Putamen (tissue), 1 donor: ENCODE measurements at regions not wholly inside any gene's neighbourhood (a gene's known extent, or its start where the extent isn't known, plus 50 kb on each side); places are given as distances from the start of the nearest gene placed in this dataset.

Experiments
- DNase-seq: peaks from one replicate; pipeline ENCODE4 v3.0.0-alpha.2; 2016; ENCODE audit warnings: low spot score

DNA sequence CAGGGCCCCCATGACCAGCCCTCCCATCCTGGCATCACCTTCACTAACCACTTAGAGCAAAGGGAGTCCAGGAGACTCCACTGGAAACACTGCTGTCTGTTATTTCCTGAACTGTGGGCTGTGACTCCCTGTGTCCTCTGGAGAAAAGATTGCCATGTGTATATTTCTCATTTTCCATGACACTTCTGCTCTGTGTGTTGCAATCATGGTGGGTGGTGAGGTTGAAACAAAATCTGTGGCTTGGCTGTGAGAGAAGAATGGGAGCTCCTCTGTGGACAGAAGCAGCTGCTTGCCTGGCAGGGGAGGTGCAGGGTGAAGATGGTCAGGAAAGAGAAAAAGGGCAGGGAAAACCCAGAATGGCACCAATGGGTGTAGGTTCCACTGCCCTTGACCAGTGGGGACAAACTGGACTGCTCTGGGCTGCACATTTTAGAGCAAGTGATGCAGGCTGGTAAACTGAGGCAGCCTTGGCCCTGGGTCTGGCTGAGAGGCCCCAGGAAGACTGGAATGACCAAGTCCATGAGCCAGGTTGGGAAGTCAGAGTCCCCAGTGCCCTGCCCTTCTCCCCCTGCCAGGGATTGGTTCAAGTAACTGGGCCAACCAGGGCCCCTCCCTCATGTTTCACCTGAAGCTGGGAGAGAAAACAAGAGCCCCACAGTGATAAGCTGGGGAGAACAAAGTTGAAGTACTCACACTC is 314.3 kb downstream of the C16orf95 start:
- DNase-seq = no peak

DNA sequence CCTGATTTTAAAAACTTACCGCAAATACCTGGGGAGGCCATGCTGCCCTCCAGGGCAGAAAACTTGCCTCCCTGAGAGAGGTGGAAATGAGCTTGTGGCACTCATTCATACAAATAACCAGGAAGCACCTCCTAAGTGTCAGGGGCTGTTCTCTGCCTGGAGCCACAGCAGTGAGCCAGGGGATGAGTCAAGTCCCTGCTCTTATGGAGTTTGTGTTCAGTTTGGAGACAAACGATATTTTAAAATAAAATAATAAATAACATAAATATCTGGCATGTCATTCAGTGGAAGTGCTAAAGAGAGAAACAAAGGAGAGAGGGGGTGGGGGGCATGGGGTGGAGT is 313.8 kb downstream of the C16orf95 start:
- no peak for DNase-seq

DNA sequence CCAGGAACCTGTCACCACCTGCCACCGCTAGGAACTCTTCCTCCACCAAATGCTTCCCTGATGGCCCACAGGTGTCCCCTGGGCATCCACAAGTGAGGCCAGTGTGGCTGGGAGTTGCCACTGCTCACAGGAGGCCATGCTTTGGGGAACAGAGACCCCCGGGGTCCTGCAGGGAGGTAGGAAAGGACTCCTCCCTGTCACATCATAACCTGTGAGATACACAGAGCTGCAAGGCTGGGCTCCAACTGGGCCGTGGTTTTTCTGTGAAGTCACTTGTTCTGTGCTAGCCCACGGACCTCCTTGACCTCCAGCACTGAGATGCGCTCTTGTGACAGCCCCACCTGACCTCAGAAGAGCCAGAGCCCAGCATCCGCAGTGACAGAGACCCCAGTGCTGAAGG is 311.2 kb downstream of the C16orf95 start:
- DNase-seq = no peak

DNA sequence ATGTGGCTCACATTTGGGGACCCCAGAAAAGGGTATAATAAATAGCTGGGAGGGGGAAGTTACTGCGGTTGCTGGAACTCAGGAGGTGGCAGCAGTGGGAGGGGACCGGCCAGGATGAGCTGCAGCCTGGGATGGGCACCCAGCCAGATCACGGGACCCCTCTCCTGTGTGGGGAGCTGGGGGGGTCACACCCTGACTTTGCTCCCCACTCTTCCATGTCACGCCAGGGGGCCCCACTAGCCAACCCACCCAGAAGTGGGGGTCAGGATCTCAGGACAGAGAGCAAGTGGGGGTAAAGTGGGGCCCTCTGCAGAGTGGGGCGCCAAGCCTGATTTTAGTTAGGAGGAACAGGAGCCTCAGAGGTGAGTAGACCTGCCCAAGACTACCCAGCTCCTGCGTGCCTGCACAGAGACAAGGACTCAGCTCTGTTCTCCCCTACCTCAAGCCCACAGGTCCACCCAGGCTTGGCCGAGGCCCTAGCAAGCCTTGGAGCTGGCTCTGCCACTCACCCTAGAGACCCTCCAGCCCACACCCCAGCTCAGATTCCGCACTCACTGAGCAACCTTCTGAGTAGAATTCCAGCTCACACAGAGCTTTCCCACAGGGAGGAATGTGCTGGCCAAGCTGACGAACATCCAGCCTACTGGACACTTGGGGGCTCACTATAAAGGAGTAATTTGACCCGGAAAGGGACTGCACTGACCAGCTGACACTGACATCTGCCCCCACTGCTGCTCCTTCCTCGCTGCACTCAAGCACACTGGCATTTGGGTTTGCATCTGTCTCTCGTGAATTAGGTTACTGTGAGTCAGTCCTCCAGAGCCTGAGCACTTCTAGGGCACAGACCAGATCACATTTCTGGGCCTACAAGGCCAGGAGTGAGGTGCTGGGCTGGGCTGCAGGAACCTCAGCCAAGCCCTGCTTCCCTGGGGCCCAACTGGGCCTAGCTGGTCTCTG is 310.1 kb downstream of the C16orf95 start:
- no peak for DNase-seq

DNA sequence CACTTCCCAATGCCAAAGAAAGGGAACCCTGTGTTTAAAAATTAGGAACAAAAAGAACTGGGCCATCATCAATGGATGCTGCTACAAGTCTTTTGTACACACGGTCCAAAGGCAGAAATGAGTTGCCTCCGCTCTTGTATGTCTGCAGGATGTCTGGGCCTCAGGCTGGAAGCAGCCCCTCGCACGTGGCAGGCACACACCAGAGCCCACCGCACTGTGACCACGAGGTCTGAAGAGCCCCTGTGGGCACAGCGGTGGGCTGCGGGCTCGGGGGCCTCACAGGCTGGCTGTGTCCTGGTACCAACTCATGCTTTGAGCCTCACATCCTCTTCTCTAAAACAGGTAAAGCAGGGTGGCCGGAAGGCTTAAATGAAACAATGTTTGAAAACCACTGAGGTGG is 309.3 kb downstream of the C16orf95 start:
- no peak for DNase-seq

DNA sequence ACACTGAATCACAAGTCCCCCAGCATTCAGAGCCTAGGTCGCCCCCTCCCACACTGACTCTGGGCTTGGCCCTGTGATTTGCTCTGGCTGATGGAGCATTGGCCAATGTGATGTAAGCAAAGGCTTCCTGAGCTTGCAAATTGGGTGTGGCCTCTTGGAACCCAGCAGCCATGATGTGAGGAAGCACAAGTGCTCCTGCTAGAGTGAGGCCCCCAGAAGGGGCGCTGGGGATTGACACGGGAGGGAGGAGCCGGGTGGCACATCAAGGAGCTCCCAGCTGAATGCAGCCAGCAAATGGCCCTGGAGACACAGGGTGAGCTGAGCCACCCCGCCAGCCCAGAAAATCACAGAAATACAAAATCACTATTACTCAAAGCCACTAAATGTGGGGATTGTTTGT is 308.5 kb downstream of the C16orf95 start:
- DNase-seq = no peak

DNA sequence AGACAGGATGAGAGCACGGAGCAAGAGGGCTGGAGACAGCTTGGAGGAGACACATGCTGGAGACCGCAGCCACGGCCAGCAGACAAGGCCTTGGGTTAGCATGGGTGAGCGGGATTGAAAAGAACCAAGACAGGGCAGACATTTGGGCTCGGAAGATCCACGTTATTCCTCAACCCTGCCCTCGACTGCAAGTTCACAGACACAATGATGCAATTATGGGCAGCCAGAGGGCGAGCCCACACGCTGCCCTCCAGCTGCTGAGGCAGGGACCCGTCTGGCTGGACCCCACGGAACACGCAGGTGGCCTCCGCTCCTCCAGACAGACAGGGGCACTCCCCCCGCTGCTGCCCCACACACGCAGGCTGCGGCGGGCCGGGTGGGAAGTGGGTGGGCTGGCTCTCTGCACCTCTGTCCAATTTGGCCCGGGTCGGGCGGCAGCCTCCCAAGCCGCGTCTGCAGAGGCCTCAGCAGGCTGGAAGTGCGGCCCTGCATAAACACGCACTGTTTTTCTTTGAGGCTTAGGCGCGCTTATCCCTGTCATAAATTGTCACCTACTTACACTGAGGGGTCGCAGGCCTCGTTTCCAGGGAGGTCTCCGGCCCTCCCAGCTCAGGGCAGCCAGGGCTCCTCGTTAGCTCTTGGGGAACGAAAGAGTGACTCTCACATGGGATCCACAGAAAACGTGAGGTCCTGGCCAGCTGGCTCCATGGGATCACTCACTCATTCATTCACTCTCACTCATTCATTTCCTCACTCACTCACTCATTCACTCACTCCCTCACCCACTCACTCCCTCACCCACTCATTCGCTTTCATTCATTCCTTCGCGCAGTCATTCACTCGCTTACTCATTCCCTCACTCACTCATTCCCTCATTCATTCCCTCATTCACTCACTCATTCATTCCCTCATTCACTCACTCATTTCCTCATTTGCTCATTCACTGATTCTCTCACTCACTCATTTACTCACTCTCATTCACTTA is 303.9 kb downstream of the C16orf95 start:
- no peak for DNase-seq

DNA sequence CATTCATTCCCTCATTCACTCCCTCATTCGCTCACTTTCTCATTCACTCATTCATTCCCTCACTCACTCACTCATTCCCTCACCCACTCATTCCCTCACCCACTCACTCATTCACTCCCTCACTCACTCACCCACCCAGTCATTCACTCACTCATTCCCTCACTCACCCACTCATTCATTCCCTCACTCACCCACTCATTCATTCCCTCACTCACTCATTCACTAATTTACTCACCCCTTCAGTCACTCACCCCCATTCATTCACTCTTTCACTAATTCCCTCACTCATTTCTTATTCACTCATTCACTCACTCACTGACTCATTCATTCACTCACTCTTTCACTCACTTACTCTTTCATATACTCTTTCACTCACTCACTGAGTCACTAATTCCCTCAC is 303.1 kb downstream of the C16orf95 start:
- DNase-seq = no peak

DNA sequence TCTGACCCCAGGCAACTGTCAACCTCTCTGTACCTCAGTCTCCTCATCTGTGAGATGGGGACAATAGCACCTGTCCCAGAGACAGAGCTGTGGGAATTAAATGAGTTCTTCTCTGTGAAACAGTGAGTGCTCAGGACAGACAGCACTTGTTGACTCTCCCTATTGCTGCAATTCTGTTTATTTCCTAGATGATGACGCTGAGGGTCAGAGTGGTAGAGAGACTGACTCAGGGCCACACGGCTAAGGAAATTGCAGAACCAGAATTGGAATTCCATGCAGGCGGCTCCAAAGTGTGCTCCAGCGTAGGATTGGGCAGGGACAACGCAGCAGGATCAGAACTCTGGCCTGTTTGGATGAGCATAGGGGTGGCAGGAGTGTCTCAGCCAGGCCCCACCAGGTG is 302.2 kb downstream of the C16orf95 start:
- DNase-seq = no peak

DNA sequence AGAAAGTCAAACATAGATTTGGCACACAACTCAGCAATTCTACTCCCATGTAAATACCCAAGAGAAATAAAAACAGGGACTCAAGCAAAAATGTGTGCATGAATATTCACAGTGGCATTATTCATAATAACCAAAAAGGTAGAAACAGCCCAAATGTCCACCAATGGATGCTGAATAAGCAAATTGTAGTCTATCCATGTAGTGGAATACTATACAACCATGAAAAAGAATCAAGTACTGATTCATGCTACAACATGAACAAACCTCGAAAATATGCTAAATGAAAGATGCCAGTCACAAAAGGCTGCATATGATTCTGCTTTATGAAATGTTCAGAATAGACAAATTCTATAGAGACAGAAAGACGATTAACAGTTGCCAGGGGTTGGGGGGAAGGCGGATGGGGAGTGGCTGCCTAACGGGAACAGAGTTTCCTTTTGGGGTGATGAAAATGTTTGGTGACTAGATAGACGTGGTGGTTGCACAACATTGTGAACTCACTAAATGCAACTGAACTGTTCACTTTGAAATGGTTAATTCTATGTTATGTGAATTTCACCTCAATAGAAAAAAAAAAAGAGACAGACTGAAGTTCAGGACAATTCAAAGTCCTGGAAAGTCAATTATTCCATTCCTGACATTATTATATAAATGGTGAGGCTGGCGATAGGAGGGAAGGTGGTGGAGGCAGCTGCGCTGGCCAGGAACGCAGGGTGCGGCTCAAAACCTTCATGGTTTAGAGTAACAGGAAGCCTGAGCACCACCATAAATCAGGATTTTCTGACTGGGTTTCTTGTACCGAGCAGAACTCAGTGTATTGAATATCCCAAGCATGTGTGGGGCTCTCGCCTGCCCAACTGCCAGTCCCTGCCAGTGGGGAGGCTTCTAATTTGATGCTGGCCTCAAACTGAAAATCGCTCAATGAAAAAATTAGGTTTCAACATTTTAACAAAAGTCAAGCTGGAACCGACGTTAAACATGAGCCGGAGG is 300.9 kb downstream of the C16orf95 start:
- DNase-seq = no peak

DNA sequence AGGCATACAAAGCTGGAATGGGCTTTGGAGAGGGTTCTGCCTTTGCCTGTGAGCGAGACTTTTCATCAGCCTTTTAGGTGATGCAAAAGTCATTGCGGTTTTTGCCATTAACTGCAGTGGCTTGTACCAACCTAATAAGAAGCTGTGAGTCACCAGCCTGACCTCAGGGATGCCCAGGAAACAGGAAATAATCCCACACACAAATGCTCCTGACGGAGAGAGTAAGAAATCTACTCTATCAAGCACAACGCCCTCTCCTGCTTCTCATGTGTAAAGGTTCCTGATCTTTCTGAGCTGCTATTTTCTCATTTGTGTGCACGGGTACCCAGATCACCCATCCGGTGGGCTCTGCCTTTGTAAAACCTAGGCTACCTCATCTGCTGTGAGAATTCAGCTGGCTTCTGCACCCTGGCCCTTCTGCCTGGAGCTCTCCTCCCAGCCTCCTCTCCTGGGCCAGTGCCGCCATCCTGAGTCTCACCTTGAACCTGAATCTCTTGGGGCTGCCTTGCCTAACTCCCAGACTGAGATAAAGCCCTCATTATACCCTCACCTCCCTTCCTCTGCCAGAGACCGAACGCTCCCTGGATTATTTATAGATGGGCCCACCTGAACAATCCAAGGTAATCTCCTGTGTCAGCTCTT is 299.7 kb downstream of the C16orf95 start:
- no peak for DNase-seq

DNA sequence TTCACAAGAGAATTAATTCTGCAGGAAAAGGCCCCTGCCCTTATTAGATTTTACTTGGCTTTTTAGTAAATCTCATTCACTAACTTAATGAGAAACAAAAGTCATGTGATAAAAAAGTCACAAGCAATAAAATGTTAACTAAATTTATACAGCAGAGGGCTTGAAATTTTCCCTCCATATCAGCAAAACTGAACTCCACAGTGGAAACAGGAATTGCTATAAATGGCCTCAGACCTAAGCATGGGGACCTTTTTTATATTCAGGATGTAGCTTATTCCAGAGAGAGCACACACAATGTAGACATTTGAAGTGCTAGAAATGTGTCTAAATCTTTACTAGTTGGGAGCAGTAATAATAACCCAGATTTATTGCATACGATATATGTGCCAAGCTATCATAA is 291.5 kb downstream of the C16orf95 start:
- DNase-seq = no peak

DNA sequence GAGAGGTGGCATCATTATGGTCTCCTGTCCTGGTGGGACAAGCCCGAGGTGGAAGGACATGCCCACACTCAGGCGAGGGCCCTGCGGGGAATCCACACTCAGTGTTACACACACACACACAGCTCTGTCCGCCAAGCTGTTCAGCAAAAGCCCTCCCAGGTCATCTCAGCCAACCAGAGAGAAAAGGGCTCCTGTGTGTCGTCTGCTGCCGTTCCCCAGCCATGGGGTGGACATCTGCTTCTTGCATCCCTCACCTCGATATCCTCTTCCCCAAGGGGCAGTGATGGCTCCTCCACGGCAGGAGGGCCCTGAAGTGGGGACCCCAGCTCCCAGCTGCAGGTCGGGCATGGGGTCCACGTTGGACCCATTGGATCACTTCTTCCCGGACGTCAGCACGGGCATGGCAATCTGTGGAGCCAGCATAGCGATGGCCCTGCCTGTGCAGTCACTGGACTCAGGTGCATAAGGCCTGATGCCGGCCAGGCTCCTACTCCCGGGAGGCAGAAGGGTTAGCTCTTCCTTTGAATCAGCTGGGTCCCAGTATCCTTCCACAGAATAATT is 290.1 kb downstream of the C16orf95 start:
- DNase-seq = no peak

DNA sequence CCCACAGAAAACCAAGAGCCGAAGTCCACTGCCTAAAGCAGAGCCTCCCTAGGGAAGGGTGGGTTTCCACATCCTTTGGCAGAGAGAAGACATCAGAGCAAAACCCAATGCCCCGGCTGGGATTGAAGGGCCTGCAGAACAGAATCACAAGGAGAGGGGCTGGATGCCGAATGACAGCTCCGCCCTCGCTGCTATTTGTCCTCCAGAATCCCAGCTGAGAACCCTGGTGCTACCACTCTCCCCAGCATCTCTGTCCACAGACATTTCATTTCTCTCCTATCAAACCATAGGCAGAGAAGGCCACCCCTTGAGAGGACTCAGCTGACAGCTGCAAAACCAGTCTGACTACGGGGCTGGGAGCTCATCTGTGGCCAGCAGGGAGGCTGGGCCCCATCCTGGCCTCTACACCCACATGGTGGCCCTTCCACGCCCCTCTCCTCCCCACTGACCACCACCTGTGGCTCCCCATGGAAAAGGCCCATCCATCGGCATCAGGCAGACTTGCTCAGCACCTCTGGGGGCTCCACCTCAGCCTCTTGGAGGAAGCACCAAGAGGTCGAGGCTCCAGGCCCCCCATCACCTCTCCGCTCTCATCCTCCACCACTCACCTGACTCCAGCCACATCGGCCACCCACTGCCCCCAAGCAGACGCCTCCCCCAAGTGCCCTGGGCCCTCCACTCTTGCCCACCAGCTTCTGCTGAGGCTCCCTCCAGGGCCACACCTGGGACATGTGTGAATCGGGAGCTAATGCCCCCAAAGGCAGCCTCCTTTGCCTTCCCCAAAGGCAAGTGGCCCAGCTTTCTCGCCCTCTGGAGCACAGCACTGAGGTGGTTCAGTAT is 288.5 kb downstream of the C16orf95 start:
- DNase-seq = no peak

DNA sequence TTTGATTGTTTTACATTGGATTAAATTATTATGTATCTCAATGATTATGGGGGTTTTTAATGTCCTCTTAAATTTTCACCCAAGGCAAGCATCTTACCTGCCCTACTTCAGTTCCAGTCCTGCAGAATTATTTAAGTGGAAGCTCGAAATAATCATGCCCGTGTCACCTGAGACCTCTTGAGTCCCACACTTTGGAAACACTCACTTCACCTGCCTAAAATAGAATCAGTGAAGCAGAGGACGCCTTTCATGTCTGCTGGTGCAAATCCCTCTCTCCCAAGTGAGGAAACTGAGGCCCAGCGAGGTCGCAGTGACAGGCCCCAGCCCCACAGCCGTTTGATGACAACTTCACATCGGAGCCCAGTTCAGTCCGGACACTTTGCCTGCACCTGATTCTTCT is 284.6 kb downstream of the C16orf95 start:
- no peak for DNase-seq

DNA sequence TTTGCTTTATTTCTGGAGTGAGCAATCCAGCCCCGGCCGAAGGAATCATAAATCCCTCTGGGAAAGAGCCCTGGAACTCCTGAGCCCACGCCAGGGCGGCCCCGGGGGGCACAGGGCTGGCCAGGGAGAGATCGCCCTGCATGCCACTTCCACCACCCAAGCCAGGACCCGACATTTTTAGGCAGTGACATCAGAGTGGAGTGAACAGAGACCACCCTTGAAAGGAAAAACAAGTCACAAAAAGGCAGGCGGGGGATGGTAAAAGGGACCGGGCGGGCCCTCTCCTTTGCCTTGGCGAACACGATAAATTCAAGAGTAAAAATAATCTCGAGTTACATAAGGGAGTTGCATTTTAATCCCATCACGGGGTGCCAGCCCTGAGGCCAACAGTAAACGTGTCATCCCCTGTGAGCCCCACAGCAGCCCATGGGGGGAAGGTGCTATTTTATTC is 284.1 kb downstream of the C16orf95 start:
- no peak for DNase-seq

DNA sequence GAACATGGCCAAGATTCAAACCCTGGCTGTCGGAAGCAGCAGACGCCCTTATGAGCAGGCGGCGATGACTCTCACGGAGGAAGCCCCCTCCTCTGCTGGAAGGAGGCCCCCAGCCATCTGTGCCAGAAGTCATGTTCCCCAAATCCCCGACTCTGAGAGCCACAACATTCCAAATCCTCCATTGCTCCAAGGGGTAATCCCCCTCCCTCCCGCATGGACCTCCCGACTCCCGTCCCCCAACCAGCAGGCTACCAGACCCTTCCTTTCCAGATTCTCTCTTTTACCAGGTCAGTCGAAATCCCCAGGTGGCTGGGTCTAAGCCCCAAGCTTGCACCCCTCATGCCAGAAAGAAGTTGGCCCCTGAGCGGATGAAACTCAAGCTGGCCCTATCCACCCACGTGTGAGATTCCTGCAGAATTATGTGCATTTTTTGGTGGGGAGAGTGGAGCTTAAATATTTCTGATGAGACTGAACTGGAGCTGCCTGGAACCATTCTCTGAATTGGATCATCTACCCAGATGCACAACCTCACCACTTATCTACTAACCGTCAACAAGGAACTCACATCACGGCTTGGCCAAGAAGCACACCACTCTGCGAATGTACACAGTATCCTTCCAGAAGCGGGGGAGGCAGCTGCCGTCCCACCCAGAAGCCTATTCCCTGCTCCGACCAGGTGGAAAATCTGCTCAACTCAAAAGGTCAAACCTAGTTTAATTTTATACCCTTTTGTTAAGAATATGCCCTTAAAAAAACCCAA is 283.5 kb downstream of the C16orf95 start:
- no peak for DNase-seq

DNA sequence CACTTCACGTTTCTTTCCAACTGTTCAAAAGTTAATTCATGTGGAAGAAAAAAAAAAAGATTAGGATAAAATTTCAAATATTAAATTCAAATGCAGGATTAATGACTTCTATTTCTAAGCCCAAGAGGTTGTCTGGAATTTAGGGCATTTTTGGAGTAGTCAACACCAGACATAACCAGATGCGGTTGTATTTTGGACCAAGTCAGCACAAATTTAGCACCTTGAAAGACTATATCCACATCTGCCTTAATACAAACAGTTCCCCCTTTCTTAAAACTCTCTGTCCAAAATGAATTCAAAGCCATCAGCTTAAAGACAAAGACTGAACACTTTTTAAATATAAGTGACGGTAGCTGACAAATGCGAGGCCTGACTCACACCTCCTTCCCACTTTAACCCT is 282.9 kb downstream of the C16orf95 start:
- DNase-seq = no peak
